Breast epithelium (tissue), 4 donors: ENCODE measurements at regions not wholly inside any gene's neighbourhood (a gene's known extent, or its start where the extent isn't known, plus 50 kb on each side); places are given as distances from the start of the nearest gene placed in this dataset.

Source experiments
- DNase-seq, 2 donors: peaks; one replicate each; pipeline ENCODE4 v3.0.0-alpha.2; 2019; ENCODE audit warnings: low spot score in 2 of 2
- H3K27ac ChIP-seq, 2 donors: fragments of 200-600 bp; sonication (generic) in 1 of 2; one replicate each; pipeline ENCODE4 v1.5.1; 2016 to 2019; ENCODE audit warnings: mild to moderate bottlenecking in 1 of 2
- H3K27me3 ChIP-seq, 2 donors: fragments of 200-600 bp; sonication (generic) in 1 of 2; one replicate each; pipeline versions ENCODE4 v1.5.1 to v1.6.0; 2017 to 2019; ENCODE audit warnings: control low read depth in 1 of 2, mild to moderate bottlenecking in 1 of 2
- H3K36me3 ChIP-seq: fragments of 200-600 bp; one replicate; pipeline ENCODE4 v1.5.1; 2019
- H3K4me1 ChIP-seq, 2 donors: fragments of 200-600 bp; sonication (generic); one replicate each; pipeline ENCODE4 v1.5.1; 2016 to 2019; ENCODE audit warnings: control low read depth in 1 of 2
- H3K4me3 ChIP-seq, 3 donors: fragments of 200-600 bp; sonication (generic); 1 replicate in 2 of 3; 2 replicates in 1 of 3; pipeline ENCODE4 v1.5.1; 2016 to 2019; ENCODE audit warnings: mild to moderate bottlenecking in 3 of 3, moderate library complexity in 2 of 3
- H3K9me3 ChIP-seq, 2 donors: fragments of 200-600 bp; sonication (generic) in 1 of 2; one replicate each; pipeline ENCODE4 v1.5.1; 2016 to 2019; ENCODE audit warnings: control low read depth in 1 of 2
- CTCF ChIP-seq, 3 donors: fragments of 450-650 bp; IDR thresholded peaks; one replicate each; pipeline ENCODE4 v1.5.1; 2016 to 2017; ENCODE audit warnings: antibody characterized with exemption in 3 of 3, mild to moderate bottlenecking in 3 of 3, moderate library complexity in 3 of 3
- POLR2A ChIP-seq: fragments of 450-650 bp; IDR thresholded peaks from one replicate; pipeline ENCODE4 v1.6.1; 2016; ENCODE audit warnings: antibody characterized with exemption, mild to moderate bottlenecking, moderate library complexity
- POLR2AphosphoS5 ChIP-seq, 3 donors: sonication (generic); formaldehyde crosslinking; IDR thresholded peaks; one replicate each; pipeline ENCODE4 v1.6.1; 2017; ENCODE audit warnings: antibody characterized with exemption in 3 of 3
- intact Hi-C: fragments of 100-400 bp; cut with DNase I; formaldehyde crosslinking; loops from one replicate; pipeline ENCODE4 v1.15.1; 2023; ENCODE audit warnings: low total_unique reads

DNA sequence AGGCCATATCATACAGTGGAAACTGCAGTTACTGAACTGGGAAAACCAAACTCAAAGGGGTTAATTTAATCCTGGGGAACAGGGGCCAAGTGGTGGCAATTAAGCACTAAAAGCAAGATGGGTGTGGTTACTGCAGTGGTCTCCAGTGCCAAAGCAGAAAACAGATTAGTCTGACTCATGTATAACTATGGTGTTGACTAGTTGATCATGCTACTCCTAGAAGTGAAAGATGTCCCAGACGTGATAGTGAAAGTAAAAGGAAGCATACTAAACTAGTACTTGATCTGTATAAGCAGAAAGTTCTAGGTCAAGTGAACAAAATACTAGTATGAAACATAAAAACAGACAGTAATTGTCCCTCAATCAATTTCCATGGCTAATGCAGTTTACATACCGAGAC, 360.0 kb upstream of the SLITRK5 start:
- Histone ChIP-seq H3K4me1 (no peaks in the 10 kb centered on the region), H3K27me3 (no peaks in the 10 kb centered on the region), H3K27ac (no peak overlapping the region), H3K9me3 (no peaks in the 10 kb centered on the region), H3K4me3 (no peak overlapping the region), H3K36me3 (no peaks in the 10 kb centered on the region)
- DNase-seq = no peak
- TF ChIP-seq POLR2AphosphoS5 (IDR thresholded peaks at IDR 0.05) = no peak
- no peak for TF ChIP-seq POLR2A
- no peak for TF ChIP-seq CTCF (IDR thresholded peaks at IDR 0.05)
- intact Hi-C loops = no loop called here

DNA sequence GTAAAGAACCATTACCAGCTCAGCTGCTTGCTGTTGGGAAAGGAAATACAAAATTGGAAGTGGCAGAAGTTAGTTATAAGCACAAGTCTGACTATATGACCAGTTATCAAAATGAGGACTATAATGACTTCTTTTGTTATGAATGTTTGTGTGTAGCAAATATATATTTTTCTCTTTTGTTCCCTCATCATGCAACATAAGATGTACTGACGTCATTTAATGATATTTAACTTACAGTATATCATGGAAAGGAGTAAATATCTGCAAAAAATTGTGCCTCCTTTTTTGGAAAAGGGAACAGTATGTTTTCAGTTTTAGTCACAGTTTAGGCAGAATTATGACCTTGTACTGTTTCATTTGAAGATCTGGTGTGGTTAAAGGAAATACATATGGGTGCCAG, 356.3 kb upstream of the SLITRK5 start:
- intact Hi-C loops = no loop called here
- no peaks in the 10 kb centered on the region for H3K4me1 ChIP-seq
- H3K9me3 ChIP-seq = no peaks in the 10 kb centered on the region
- H3K27ac ChIP-seq = no peak overlapping the region
- no peak overlapping the region for H3K4me3 ChIP-seq
- TF ChIP-seq CTCF (IDR thresholded peaks at IDR 0.05) = no peak
- H3K27me3 ChIP-seq = no peaks in the 10 kb centered on the region
- no peak for DNase-seq
- no peaks in the 10 kb centered on the region for H3K36me3 ChIP-seq

DNA sequence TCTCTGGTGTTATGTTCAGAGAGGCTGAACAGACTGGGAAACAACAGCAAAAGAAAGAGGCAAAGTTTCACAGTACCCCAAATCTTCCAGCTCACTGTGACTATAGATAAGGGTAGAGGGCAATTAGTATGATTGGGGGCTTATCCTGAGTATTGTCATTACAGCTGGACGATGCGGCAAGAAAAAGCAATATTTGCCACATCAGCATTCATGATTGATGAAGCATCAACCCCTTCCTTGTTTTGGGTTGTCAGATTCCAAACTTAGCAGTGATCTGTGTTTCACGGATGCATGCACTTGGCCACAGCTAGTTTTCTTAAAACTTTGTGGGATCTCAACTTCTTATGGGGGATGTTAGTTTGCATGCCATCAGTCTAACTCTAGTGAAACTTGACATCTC, 348.8 kb upstream of the SLITRK5 start:
- no peak for DNase-seq
- intact Hi-C loops = no loop called here
- Histone ChIP-seq H3K36me3 (peaks cover 5% of the 10 kb centered on the region), H3K4me1 (no peaks in the 10 kb centered on the region), H3K27me3 (no peaks in the 10 kb centered on the region), H3K27ac (no peak overlapping the region), H3K4me3 (no peak overlapping the region), H3K9me3 (no peaks in the 10 kb centered on the region)
- no peak for TF ChIP-seq POLR2A

DNA sequence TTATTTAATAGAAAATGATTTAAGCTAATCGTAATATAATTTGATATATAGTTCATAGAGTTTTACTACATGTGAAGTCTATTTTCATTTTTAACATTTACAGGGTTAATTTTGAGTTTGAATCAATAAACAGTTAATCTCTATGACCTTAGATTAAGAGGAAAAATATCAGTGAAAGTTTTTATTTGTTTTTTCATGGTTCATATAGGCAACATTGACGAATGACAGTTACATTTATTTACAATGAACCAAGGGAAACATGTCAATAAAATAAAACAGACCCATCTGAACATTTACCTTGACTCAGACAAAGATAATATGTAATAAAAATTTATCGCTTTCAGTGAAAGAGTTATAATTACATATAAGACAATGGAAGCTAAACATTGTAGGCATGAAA, 346.6 kb upstream of the SLITRK5 start:
- H3K9me3 ChIP-seq = no peaks in the 10 kb centered on the region
- H3K27me3 ChIP-seq = no peaks in the 10 kb centered on the region
- H3K4me3 ChIP-seq = no peak overlapping the region
- no peak overlapping the region for H3K27ac ChIP-seq
- intact Hi-C loops = no loop called here
- no peaks in the 10 kb centered on the region for H3K4me1 ChIP-seq
- DNase-seq = no peak
- H3K36me3 ChIP-seq = peaks cover 5% of the 10 kb centered on the region
- TF ChIP-seq POLR2A (no peak), CTCF (IDR thresholded peaks at IDR 0.05) (no peak)

DNA sequence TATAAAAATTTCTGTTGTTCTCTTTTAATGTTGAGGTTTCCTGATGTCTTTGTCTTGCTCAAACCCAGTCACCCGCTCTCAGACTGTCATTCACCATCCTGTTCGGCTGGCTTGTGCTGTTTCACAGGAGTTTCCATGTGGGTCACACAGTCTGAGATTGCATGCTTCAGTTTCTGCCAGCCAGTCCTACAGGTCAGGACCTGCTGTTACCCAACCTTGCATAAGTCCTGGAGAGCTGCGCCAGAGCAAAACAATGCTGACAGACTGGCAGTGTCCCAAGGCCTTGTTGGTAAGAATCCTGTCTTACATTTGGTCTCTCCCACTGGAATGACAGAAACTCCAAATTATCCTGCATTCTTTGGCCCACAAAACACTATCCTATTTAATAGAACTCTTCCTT, 340.0 kb upstream of the SLITRK5 start:
- peak in 1 of 2 donors; percentile 80 for DNase-seq
- intact Hi-C loops = no loop called here
- Histone ChIP-seq H3K27me3 (no peaks in the 10 kb centered on the region), H3K4me1 (no peaks in the 10 kb centered on the region), H3K27ac (no peak overlapping the region), H3K9me3 (no peaks in the 10 kb centered on the region), H3K4me3 (no peak overlapping the region), H3K36me3 (no peaks in the 10 kb centered on the region)
- TF ChIP-seq POLR2A = no peak
- peak in 1 of 3 donors; percentile 33 for TF ChIP-seq POLR2AphosphoS5 (IDR thresholded peaks at IDR 0.05)

- Histone ChIP-seq H3K27ac (no peak overlapping the region), H3K4me3 (no peak overlapping the region), H3K27me3 (no peaks in the 10 kb centered on the region), H3K9me3 (no peaks in the 10 kb centered on the region), H3K4me1 (no peaks in the 10 kb centered on the region), H3K36me3 (no peaks in the 10 kb centered on the region)
- TF ChIP-seq CTCF (IDR thresholded peaks at IDR 0.05) (no peak), POLR2A (no peak), POLR2AphosphoS5 (IDR thresholded peaks at IDR 0.05) (no peak)
- no peak for DNase-seq
- intact Hi-C loops = no loop called here
Measured at GRCh38 chr13:87333599-87333998, 337.6 kb upstream of the SLITRK5 start.
